COR-L47 (cell line): ENCODE measurements at regions not wholly inside any gene's neighbourhood (a gene's known extent, or its start where the extent isn't known, plus 50 kb on each side); places are given as distances from the start of the nearest gene placed in this dataset.
"Not testable (repeated sequence)": the region's sequence is repeated elsewhere in the genome, so short reads cannot be mapped to it uniquely, and the experiment has no call there.

Experiments
- DNase-seq: peaks from one replicate; lab custom pipeline; 2025; lab: John Stamatoyannopoulos, UW

DNA sequence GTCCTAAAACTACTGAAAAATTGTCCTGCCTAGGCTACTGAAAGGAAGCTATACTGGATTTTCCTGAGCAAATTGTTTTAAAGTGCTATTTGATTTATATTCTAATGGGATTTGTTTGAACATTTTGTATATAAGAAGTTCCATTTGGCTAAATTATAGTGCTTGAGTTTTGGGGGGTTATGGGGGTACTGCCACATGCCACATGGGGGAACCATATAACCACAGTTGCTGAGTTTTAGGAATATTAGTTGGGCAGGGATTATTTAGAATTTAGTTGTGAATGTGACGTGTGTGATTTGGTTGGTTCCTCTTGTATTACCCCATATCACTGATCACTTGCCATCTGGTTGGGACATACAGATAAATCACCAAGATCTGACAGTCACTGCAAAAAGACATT lies 224.5 kb upstream of the TAPT1 start:
- no peak for DNase-seq

DNA sequence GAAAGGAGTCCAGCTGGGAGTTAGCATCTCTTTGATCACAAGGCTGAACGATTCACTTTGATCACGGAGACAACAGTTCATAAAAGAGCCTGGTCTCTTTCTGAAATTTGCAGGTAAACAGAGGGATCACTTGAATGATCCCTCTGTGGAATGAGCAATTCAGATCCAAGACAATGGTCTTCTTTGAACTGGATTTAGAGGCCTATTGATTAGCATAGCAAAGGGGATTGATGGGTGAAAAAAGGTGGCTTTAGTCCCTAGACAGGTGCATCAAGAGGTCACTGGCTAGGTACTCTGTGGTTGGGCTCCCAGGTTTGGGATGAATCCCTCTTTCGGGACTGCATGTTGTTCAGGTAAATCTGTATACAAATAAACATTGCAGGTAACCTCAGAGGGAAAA lies 223.8 kb upstream of the TAPT1 start:
- no peak for DNase-seq

DNA sequence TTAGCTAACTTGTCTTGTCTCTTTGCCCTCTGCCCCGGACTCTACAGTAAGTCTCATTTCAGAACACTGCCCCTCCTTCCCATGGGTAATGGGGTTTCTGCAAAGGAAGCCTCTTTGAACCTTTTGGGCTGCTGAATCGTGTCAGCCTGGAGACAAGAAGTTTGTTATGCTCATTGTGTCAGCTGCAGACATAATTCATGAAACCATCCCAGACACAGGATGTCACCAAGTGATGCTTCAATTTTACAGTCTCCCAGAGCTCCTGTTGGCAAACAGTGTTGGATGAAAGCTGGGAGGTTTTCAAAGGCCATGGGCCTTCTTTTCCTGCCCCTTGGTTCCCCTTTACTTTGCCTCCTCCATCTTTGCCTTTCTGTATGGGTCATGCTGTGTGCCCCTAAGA lies 223.1 kb upstream of the TAPT1 start:
- no peak for DNase-seq

DNA sequence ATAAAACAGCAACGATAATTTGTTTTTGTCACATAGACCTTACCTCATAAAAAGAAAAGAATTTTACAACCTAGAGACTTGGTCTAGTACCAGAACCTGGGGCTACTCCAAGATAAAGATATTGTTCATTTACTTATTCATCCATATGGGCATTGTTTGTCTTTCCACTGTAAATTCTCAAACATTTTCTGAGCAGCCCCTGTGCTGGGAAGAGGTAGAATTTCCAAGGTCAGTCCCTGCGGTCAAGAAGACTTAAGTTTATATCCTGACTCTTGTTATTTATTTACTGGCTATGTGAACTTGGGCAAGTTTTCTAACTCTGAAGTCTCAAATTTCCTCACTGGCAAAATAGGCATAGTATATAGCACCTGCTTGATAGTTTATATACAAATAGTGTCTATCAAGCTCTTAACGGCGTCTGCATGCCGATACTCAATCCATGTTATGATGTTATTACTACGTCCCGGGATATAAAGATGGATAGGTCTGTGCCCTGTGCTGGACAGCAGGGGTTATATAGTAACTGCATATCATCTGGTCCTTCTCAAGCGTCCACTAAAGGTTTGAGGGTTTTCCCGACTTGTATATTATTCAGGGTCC lies 222.1 kb upstream of the TAPT1 start:
- no peak for DNase-seq

DNA sequence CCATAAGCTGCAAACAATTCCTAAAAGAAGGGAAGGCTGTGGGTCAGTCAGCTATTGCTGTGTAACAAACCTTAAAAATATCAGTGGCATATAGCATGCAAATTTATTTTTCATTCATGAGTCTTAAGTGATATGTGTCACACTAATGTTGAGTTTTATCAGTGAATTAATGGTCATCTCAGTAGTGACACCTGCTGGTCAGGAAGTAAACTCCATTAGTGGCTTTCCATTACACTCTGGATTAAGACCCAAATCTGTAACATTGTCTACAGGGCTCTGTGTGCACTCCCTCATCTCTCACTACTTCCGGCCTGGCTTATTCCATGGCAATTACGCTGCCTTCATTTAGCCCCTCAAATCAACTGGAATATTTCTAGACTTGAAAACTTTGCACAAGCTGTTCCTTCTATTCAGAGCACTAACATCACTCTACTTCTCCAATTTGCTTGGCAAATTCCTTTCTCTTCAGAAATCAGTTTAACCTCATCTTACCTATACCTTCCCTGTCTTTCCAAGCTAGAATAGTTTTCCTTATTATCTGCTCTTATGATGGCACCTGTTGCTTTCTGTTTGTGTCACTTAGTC lies 217.3 kb upstream of the TAPT1 start:
- peak; percentile 3 for DNase-seq

DNA sequence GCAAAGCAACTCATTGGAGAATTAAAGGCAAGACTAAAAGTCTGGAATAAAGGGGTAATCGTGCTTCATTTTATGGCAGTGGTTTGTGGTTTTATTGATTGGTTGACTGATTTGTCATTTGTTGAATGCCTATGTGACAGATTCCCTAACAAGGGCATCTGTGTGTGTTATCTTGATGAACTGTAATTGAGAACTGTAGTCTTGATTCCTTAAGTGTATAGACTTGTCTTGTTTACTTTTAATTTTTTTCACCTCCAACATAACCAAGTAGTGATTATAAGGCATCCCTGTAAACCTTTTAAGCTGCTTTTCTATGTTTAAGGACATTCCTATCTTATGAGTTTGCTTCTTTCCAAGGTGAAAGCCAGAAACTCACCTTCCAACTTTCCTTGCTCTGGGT lies 216.0 kb upstream of the TAPT1 start:
- no peak for DNase-seq

DNA sequence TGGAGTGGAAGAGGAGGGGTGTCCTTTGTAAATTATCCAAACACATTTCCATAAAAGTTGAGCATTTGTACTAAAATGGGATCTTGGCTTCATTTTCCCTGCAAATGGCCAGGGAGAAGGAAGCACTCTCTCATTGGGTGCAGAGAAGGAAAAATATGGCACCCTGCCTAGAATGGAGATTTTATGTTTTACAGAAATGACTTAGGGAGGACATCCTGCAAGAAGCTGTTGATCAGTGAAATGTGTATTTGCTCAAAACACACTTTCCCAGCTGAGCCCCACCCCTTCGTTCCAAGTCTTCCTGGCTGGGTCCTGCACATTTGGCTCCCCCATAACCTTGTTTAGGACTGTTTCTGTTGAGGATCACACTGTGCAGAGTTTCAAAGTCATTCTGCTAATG lies 213.5 kb upstream of the TAPT1 start:
- DNase-seq, result no peak

DNA sequence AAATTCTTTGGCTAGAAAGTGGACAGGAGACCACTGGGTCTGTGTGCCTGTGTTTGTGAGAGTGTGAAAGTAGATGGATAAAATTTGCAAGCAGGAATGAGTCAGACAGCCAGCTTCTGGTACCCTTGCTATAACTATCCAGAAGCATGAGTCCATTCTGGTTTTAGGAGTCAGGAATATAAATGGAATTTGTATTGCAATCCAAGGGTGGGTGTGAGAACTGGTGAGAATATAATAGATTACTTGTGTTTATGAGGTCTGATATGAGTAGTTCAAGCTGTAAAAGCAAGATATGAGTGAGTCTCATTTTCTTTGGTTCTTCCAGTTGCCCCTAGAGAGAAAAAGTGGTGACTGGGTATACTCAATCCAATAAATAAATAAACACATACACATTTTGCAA lies 212.7 kb upstream of the TAPT1 start:
- DNase-seq, result no peak

DNA sequence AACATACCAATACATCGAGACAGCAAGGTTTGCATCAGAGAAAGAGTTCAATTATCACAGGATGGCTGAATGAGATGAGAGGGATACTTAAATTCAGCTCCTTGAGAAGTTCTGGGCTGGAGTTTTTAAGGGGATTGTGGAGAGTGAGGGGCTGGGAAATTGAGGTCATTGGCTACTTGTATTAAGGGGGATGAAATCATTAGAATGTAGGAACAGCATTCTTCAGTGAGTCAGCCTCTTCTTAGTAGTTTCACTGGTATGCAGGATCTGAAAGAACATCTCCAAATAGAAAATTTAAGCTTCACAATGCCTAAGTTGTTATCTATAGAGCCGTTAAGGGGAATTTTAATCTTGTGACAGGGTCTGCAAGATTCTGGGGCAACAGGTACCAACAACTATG lies 211.6 kb upstream of the TAPT1 start:
- no peak for DNase-seq

DNA sequence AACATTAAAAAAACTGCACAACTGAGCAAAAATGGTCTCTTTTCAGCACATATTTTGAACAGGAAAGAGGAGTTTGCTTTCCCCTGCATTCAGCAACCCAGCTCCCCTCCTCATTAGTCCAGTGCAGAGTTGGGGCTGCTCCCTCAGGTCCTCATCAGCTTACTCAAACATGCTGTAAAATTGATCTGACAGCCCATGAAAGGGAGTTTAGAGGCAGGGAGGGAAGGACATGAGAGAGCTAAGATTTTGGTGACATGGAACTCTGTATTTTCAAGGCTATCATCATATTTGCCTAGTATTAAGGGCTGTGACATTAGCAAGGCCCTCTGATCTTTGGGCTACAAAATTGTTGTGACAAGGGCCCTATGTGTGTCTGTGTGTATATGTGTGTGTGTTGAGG lies 205.6 kb upstream of the TAPT1 start:
- DNase-seq, result no peak

DNA sequence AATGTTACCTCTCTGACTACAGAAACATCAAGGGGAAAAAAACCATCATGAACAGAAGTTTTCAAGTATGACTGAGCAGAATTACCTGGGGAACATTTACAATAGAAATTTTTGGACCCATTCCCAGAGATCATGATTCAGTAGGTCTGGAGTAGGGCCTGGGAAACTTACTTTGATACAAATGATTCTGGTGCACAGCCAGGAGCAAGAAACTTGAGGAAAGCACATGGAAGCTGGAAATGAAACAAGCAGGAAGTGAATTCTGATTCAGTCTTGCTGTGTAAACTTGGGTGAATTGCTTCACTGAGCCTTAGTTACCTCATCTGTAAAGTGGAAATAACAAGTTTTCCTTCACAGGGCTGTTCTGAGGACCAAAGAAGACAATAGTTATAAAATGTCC lies 192.5 kb upstream of the TAPT1 start:
- no peak for DNase-seq

DNA sequence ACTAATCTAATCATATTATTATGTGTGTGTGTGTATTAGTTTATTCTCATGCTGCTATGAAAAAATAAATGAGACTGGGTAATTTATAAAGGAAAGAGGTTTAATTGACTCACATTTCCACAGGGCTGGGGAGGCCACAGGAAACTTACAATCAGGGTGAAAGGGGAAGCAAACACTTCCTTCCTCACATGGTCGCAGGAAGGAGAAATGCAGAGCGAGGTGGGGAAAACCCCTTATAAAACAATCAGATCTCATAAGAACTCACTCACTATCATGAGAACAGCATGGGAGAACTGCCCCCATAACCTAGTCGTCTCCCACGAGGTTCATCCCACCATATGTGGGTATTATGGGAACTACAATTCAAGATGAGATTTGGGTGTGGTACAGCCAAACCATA lies 190.9 kb upstream of the TAPT1 start:
- DNase-seq, result no peak

DNA sequence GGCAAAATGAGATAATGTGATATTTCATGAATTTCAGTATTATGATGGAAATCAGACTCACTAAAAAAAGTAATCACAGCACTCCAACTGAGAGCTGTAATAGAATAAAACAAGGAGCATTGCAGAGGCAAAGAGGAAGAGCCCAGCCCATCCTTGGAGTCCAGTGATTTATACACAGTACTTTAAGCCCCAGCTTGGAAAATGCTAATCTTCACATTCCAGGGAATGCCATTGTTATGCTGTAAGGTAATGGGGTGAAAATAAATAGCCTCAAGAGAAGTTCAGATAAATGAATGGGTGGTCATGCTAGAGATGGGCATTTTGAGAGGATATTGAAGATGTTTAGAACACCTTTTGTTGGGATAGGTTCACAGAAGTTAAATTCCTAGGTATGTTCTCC lies 190.3 kb upstream of the TAPT1 start:
- DNase-seq, result no peak

DNA sequence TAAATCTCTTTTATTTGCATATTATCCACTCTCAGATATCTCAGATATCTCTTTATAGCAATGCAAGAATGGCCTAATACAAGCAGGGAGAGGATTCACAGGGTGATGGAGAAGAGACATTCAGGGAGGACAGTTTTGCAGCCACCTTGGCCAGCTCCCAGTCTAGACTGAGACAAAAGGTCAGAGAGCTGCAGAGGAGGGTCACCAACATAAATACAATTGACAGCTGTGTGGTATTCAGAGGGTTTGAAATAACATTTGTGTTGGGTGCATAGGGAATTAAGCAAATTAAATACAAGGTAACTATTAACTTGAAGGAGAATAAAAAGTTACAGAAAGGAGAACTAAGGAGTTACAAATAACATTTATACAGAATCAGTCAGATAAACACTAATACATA lies 189.5 kb upstream of the TAPT1 start:
- DNase-seq, result no peak

DNA sequence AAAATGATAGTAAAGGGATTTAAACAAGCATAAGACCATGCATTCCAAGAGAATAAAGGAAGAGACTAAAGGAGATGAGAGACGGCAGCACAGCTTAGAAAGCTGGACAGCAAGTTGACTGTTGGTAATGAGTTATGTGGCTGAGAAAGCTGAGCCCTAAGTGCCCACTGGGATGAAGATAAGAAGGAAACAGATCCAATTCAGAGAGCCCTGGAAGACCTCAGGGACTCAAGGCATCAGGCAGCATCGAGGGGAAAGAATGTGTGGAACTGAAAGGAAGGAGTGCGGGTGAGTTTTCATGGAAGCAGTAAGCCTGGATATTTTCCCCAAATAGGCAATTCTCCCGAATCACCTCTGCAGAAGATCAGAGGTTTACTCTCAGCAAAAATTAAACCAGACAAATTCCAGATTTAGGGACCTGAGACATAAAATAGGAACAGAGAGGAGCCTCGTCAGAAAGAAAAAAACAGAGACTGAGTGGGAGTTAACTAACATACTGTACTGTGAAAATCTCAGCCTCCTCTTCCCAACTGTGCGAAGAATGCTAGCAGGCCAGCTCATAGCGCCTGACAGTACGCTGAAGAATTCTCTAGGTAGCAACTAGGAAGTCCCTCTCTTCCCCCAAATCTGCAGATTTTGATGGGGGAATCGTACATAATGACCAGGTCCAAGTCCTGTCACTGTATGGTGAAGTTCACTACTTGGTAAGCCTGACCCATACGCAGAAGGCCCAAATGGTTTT lies 187.7 kb upstream of the TAPT1 start:
- DNase-seq, result no peak

DNA sequence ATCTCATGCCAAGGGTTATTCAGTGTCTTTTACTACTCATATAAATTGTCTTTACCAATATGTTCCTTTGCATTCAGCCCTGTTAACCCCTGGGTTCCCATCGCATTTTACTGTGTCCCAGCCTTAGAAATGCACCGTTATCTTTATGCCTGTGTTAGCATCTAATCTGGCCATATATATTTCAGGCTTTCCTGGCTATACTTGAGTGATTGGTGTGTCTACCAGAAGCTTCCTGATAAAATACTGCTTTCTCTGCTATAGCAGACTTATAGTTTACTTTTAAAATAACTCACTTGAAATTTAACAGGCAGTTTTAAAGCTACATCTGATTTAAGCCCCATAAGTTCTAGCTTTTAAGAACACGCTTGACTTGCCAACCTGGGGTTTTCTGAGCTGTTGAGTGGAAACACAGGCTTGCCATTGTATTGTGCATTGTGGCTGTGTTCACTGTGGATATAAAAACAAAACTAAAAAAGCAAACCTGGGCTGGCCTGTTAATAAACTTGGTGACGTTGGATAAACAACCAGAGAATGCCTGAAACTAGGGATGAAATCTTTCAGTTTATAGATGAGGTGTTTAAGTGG lies 185.3 kb upstream of the TAPT1 start:
- no peak for DNase-seq

DNA sequence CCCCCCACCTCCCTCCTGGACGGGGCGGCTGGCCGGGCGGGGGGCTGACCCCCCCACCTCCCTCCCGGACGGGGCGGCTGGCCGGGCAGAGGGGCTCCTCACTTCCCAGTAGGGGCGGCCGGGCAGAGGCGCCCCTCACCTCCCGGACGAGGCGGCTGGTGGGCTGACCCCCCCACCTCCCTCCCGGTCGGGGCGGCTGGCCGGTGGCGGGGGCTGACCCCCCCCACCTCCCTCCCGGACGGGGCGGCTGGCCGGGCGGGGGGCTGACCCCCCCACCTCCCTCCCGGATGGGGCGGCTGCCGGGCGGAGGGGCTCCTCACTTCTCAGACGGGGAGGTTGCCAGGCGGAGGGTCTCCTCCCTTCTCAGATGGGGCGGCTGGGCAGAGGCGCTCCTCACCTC lies 166.9 kb upstream of the TAPT1 start:
- not testable (repeated sequence) for DNase-seq

DNA sequence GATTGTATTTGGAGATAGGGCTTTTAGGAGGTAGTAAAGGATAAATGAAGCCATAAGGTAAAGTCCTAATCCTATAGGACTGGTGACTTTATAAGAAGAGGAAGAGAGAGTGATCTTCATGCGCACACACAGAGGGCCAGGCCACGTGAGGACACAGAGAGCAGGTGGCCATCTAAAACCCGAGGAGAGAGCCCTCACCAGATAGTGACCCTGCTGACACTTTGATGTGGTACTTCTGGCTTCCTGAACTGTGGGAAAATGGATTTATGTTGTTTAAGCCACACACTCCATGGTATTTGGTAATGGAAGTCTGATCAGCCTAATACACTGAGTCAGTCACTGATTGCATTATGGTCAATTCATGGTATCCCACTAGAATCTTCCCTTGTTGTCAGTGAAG lies 164.9 kb upstream of the TAPT1 start:
- DNase-seq, result no peak

DNA sequence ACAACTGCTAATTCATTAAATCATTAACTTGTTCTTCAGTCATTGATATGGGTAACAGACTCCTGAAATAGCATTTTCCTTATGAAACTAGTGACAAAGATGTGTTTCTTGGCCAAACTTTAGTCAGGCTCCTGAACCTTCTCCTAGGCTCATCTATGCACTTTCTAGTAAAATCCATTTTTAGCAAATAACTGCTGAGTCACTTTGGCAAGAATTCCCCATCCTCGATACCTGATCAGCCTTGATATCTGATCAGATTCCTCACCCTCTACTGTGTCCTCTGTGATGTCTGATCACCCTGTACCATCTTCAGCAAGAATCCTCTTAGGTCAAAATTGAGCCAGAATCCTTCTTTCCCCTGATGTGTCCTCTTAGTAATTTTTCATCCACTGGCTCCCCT lies 161.2 kb upstream of the TAPT1 start:
- no peak for DNase-seq

DNA sequence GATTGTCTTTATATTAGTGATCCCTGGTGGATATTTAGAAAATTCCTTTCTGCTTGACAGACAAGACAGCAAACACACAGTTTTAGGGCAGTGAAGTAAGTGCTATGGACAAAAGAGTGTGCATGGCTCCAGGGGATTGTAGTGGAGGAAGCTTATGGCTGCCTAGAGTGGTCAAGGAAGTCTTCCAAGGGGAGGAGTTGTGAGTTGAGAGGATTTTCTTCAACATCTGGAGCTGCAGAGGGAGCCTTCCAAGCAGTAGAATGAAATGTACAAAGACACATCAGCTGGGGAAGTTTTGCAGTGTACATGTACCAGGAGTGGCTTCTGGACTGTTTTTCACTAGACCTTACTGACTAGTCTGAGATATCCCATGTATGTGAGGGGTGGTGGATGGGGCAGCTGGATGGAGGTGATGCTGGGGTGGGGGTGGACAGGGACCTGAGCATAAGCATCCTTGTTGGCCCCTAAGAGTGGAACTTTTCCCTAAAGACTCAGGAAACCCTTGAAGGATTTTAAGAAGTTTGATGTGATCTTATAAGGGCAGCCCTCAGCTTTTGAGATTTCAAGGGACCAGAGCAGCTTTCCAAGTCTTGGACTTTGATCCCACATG lies 160.5 kb upstream of the TAPT1 start:
- DNase-seq, result no peak

DNA sequence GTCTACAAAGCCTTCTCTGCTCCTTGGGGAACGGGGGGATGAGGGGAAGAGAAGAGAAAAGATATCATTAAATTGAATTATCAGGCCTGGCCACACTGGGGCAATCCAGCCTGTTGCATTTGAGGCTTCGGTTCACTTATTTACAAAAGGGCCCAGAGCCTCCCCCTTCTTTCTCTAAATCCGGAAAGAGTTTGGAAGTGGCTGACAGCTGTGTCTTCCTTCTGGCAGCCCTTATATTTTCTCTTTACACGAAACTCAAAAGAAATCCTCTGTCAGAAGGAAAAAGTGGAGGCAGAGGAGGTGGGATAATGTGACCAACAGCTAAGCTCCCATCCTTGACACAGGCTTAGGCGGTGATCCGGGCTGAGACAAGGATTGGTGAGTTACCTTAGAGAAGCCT lies 158.3 kb upstream of the TAPT1 start:
- no peak for DNase-seq

DNA sequence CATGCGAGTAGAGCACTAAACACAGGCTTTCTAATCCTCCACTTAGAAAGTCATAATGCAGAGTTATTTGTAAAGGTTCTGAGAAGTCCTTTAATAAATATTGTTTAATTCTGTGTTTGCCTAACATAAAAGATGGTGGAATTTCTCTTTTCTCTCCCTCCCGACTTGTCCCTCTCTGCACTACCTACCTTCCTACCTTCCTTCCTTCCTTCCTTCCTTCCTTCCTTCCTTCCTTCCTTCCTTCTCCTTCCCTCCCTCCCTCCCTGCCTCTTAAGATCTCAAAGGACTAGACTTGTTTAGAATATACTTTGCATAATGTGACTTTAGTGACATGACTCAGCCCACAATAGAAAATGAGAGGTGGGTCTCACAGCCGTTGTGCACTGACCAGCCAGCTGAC lies 156.3 kb upstream of the TAPT1 start:
- no peak for DNase-seq

DNA sequence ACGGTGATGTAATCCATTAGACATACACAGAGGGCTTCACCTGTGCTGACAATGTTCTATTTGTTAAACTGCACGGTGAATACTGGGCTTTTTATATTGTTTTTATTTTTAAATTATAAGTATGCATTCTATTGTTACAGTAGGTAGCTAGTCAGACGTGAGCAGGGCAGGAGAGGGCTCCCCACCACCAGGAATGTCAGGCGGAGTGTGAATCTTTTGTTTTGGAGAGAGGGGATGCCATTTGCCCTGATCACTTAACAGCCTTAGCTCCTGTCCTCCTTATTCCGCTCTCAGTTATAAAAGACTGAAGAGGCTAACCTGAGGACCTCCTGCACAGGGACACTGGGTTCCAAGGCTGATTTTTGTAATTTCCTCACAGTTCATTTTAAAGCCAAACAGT lies 151.6 kb upstream of the TAPT1 start:
- no peak for DNase-seq
